K562 (cell line): ENCODE measurements at regions not wholly inside any gene's neighbourhood (a gene's known extent, or its start where the extent isn't known, plus 50 kb on each side); places are given as distances from the start of the nearest gene placed in this dataset.

Experiments used
- ATF4 ChIP-seq: fragments of 450-650 bp; formaldehyde crosslinking; IDR thresholded peaks from 2 replicates; pipeline ENCODE4 v1.4.0; 2022; ENCODE audit warnings: mild to moderate bottlenecking, moderate library complexity
- BCLAF1 ChIP-seq, 2 experiments: fragments of 450-650 bp in 1 of 2; IDR thresholded peaks; 2 replicates each; pipeline ENCODE4 v1.6.1; 2011 to 2017; ENCODE audit warnings: low read depth in 2 of 2, antibody characterized with exemption in 1 of 2, borderline replicate concordance in 1 of 2, low read length in 1 of 2, mild to moderate bottlenecking in 1 of 2, mixed read lengths in 1 of 2; ENCODE audit not compliant: control insufficient read depth in 1 of 2
- CEBPB ChIP-seq: fragments of 450-650 bp; IDR thresholded peaks from 2 replicates; pipeline ENCODE4 v1.6.1; 2016; ENCODE audit warnings: missing genetic modification characterization, missing compliant biosample characterization
- E2F8 ChIP-seq: fragments of 450-650 bp; IDR thresholded peaks from 2 replicates; pipeline ENCODE4 v1.7.1; 2018; ENCODE audit warnings: mild to moderate bottlenecking, low read depth; ENCODE audit not compliant: partially characterized antibody
- HDAC2 ChIP-seq: fragments of 450-650 bp; IDR thresholded peaks from 2 replicates; pipeline ENCODE4 v1.6.1; 2016; ENCODE audit warnings: mild to moderate bottlenecking
- HDGF ChIP-seq: fragments of 450-650 bp; IDR thresholded peaks from 2 replicates; pipeline ENCODE4 v1.6.1; 2016
- HNRNPUL1 ChIP-seq: fragments of 200-400 bp; formaldehyde crosslinking; IDR thresholded peaks from 2 replicates; pipeline ENCODE4 v1.6.1; 2017; ENCODE audit warnings: low read length
- KLF13 ChIP-seq: fragments of 450-650 bp; IDR thresholded peaks from 2 replicates; pipeline ENCODE4 v1.6.1; 2016; ENCODE audit warnings: missing genetic modification characterization, low read depth, mild to moderate bottlenecking, missing compliant biosample characterization, moderate library complexity, borderline replicate concordance
- KLF6 ChIP-seq: fragments of 250-450 bp; sonication (Bioruptor Pico); IDR thresholded peaks from 2 replicates; pipeline ENCODE4 v1.4.0; 2020; ENCODE audit warnings: mild to moderate bottlenecking, moderate library complexity, borderline replicate concordance
- L3MBTL2 ChIP-seq: fragments of 450-650 bp; IDR thresholded peaks from 2 replicates; pipeline ENCODE4 v1.6.1; 2016; ENCODE audit warnings: mild to moderate bottlenecking, moderate library complexity
- MTA1 ChIP-seq: fragments of 450-650 bp; IDR thresholded peaks from 2 replicates; pipeline ENCODE4 v1.6.1; 2017; ENCODE audit warnings: borderline replicate concordance
- MTA3 ChIP-seq: fragments of 450-650 bp; formaldehyde crosslinking; IDR thresholded peaks from 2 replicates; pipeline ENCODE4 v1.6.1; 2017; ENCODE audit warnings: mild to moderate bottlenecking, borderline replicate concordance
- NCOR1 ChIP-seq: fragments of 450-650 bp; IDR thresholded peaks from 2 replicates; pipeline ENCODE4 v1.6.1; 2016; ENCODE audit warnings: mild to moderate bottlenecking, moderate library complexity
- NFE2 ChIP-seq: IDR thresholded peaks from 2 replicates; pipeline ENCODE4 v1.6.1; 2014; ENCODE audit warnings: antibody characterized with exemption, low read depth
- RBM39 ChIP-seq: fragments of 200-400 bp; formaldehyde crosslinking; optimal IDR thresholded peaks from 2 replicates; pipeline ENCODE3; 2018; ENCODE audit warnings: low read depth, low read length
- SP1 ChIP-seq: sonication (generic); formaldehyde crosslinking; IDR thresholded peaks from 2 replicates; pipeline ENCODE4 v1.8.1; 2022; ENCODE audit warnings: mild to moderate bottlenecking, missing genetic modification reagents
- ZNF12 ChIP-seq: sonication (generic); formaldehyde crosslinking; IDR thresholded peaks from 2 replicates; pipeline ENCODE4 v1.4.0; 2020; ENCODE audit warnings: mild to moderate bottlenecking, missing genetic modification reagents
- ZNF511 ChIP-seq: sonication (generic); formaldehyde crosslinking; IDR thresholded peaks from 2 replicates; pipeline ENCODE4 v1.8.0; 2022; ENCODE audit warnings: mild to moderate bottlenecking, missing genetic modification reagents

GRCh38 chr6:26216359-26216885 lies 129.2 kb downstream of the HFE start (continued):
- TF ChIP-seq ATF4 (CRISPR knock-in tag) (peak; percentile 6; the same call in 1 of the 2 replicates), RBM39 (peak; percentile 100), CEBPB (tag) (peak; percentile 97), L3MBTL2 (peak; percentile 85), HNRNPUL1 (no peak), SP1 (CRISPR knock-in tag) (peak; percentile 93), E2F8 (peak; percentile 16), ZNF12 (peak; percentile 80; the same call in 1 of the 2 replicates), NCOR1 (peak; percentile 61), KLF13 (tag) (peak; percentile 42; the same call in 1 of the 2 replicates), HDAC2 (peak; percentile 55), KLF6 (CRISPR knock-in tag) (0 out of 2 replicates have a peak, but pooled peaks have one; percentile 9), BCLAF1 (IDR thresholded peaks at IDR 0.05; ENCODE audit: borderline replicate concordance in 1 of 2, control insufficient read depth in 1 of 2, low read depth in 2 of 2, low read length in 1 of 2) (peak; percentile 82 to 98; a peak in 2 of 4 replicates), ZNF511 (CRISPR knock-in tag) (peak; percentile 88), NFE2 (0 out of 2 replicates have a peak, but pooled peaks have one; percentile 37), HDGF (0 out of 2 replicates have a peak, but pooled peaks have one; percentile 58), MTA3 (peak; percentile 99), MTA1 (peak; percentile 29; the same call in 1 of the 2 replicates)
